Upper lobe of left lung (tissue), 6 donors: ENCODE measurements at regions not wholly inside any gene's neighbourhood (a gene's known extent, or its start where the extent isn't known, plus 50 kb on each side); places are given as distances from the start of the nearest gene placed in this dataset.

Experiments used
- ATAC-seq, 2 donors: fragments of 200-7000 bp; cut with Tn5 transposase; one replicate each; pipeline ENCODE4 v1.9.1; 2022; ENCODE audit warnings: mild to moderate bottlenecking in 2 of 2, moderate library complexity in 2 of 2; ENCODE audit not compliant: low FRiP score in 2 of 2
- DNase-seq, 2 donors: peaks; one replicate each; pipeline ENCODE4 v3.0.0-alpha.2; 2019 to 2020
- H3K27ac ChIP-seq, 4 donors: fragments of 200-600 bp; sonication (generic); one replicate each; pipeline ENCODE4 v1.5.1; 2016 to 2019
- H3K27me3 ChIP-seq, 4 donors: fragments of 200-600 bp; sonication (generic); one replicate each; pipeline ENCODE4 v1.5.1; 2017 to 2019
- H3K36me3 ChIP-seq, 4 donors: fragments of 200-600 bp; sonication (generic); one replicate each; pipeline ENCODE4 v1.5.1; 2016 to 2019
- H3K4me1 ChIP-seq, 4 donors: fragments of 200-600 bp; sonication (generic); one replicate each; pipeline ENCODE4 v1.5.1; 2018 to 2019
- H3K4me3 ChIP-seq, 4 donors: fragments of 200-600 bp; sonication (generic); one replicate each; pipeline ENCODE4 v1.5.1; 2017 to 2019; ENCODE audit warnings: mild to moderate bottlenecking in 2 of 4, moderate library complexity in 1 of 4
- H3K9me3 ChIP-seq, 4 donors: fragments of 200-600 bp; sonication (generic); one replicate each; pipeline ENCODE4 v1.5.1; 2018 to 2019
- CTCF ChIP-seq, 6 experiments: fragments of 450-650 bp in 4 of 6; fragments of 200-600 bp in 2 of 6; sonication (generic) in 2 of 6; IDR thresholded peaks; one replicate each; pipeline ENCODE4 v1.5.1; 2016 to 2019; ENCODE audit warnings: antibody characterized with exemption in 6 of 6
- EP300 ChIP-seq, 4 donors: sonication (generic); formaldehyde crosslinking; IDR thresholded peaks; one replicate each; pipeline ENCODE4 v1.5.1; 2017; ENCODE audit warnings: antibody characterized with exemption in 4 of 4, control low read depth in 2 of 4
- POLR2A ChIP-seq, 4 donors: fragments of 450-650 bp; IDR thresholded peaks; one replicate each; pipeline ENCODE4 v1.5.1; 2016 to 2017; ENCODE audit warnings: antibody characterized with exemption in 4 of 4, mild to moderate bottlenecking in 2 of 4
- POLR2AphosphoS5 ChIP-seq, 2 donors: sonication (generic); formaldehyde crosslinking; IDR thresholded peaks; one replicate each; pipeline ENCODE4 v1.5.1; 2017; ENCODE audit warnings: antibody characterized with exemption in 2 of 2
- WGBS, 2 donors: methylation state at CpG; one replicate each; pipeline ENCODE4 v1.1.5; 2017 to 2018; 5-methylcytosine and 5-hydroxymethylcytosine counted together
- donor health status: DM: no; HTN: no; CAD: no; lungs with moderate emphysema.
- donor health status: DM: no; HTN: yes; CAD: no; lungs with severe emphysema.

DNA sequence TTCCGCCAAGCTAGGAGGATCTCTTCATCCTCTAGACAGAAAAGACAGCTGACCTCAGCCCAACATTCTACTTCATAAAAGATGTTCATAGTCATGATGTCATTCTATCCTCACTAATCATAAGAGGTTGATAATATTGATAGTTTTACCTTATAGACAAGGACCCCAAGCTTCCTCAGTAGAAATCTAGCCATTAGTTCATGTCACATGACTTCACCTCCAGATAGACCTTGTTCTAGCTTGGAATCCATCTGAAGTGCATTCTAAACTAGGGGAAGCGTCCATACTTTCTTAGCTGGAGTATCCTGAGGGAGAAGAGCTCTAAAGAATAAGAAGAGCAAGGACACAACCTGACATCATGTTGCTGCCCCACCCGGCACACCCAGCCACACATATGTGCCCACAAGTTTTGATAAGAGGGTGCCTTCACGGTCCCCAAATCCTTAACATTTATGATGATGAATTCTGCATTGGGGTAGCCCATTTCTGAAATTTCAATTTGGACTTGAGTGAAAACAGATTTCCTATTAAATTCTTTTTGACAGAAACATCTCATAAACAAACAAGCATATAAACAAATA is 292.5 kb upstream of the STXBP5 start:
- no peak overlapping the region for H3K4me3 ChIP-seq
- ATAC-seq = no peak
- H3K27me3 ChIP-seq = no peaks in the 10 kb centered on the region
- TF ChIP-seq CTCF (IDR thresholded peaks at IDR 0.05) = no peak
- no peak for TF ChIP-seq POLR2A (IDR thresholded peaks at IDR 0.05)
- TF ChIP-seq POLR2AphosphoS5 (IDR thresholded peaks at IDR 0.05) = no peak
- H3K36me3 ChIP-seq = no peaks in the 10 kb centered on the region
- WGBS, 2 donors = 89 to 94% methylated on average over 4 of the region's 4 CpGs
- H3K27ac ChIP-seq = no peak overlapping the region
- no peaks in the 10 kb centered on the region for H3K9me3 ChIP-seq
- H3K4me1 ChIP-seq = peaks cover 3 to 17% (median 8%) of the 10 kb centered on the region in 4 donors
- no peak for DNase-seq

DNA sequence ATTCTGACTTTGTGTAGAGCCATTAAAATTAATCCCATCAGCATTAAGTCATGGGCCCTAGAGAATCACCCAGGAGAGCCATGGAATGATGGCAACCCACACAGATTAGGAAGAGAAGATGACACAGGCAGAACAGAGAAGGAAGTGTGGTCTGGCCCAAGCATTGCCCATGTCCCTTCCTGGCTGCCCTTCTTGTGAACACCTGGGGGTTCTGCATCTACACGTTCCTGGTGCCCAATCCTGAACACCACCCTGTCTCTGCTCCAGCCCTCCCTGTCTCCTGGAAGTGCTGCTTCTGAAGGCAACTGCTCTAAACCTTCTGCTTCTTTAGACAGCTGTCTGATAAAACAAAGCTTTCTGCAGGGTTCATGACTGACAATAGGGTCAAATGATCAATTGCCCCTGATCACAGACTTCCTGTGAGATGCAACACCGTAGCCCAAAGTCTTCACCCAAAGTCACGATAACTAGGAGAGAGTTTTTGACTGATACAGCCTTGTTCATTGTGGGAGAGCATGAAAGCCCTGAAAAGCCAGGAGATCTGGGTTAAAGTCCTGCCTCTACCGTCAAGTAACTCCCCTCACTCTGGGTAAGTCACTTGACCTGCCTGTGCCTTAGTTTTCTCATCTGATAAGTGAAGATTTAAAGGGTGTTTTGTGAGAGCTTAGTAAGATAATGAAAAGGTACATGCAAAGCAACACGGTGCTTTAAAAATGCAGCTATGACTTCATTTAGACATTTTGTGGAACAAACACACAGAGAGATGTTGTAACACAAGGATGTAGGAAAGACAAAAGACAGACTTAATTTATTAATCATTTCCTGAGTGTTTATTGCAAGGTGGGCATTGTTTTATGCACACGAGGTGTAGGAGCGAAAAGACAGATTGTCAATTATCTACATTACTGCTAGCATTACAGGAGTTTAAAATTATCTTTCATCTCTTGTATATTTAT is 291.2 kb upstream of the STXBP5 start:
- no peaks in the 10 kb centered on the region for H3K27me3 ChIP-seq
- no peaks in the 10 kb centered on the region for H3K9me3 ChIP-seq
- no peaks in the 10 kb centered on the region for H3K36me3 ChIP-seq
- DNase-seq (no peak), ATAC-seq (peak in 1 of 2 donors; percentile 11)
- TF ChIP-seq POLR2A (IDR thresholded peaks at IDR 0.05) (no peak), CTCF (IDR thresholded peaks at IDR 0.05) (no peak), EP300 (IDR thresholded peaks at IDR 0.05) (no peak), POLR2AphosphoS5 (IDR thresholded peaks at IDR 0.05) (no peak)
- 64 to 69% methylated on average over 7 of the region's 7 CpGs for WGBS, 2 donors
- no peak overlapping the region for H3K4me3 ChIP-seq
- peaks cover 3 to 17% (median 8%) of the 10 kb centered on the region in 4 donors for H3K4me1 ChIP-seq
- no peak overlapping the region for H3K27ac ChIP-seq

DNA sequence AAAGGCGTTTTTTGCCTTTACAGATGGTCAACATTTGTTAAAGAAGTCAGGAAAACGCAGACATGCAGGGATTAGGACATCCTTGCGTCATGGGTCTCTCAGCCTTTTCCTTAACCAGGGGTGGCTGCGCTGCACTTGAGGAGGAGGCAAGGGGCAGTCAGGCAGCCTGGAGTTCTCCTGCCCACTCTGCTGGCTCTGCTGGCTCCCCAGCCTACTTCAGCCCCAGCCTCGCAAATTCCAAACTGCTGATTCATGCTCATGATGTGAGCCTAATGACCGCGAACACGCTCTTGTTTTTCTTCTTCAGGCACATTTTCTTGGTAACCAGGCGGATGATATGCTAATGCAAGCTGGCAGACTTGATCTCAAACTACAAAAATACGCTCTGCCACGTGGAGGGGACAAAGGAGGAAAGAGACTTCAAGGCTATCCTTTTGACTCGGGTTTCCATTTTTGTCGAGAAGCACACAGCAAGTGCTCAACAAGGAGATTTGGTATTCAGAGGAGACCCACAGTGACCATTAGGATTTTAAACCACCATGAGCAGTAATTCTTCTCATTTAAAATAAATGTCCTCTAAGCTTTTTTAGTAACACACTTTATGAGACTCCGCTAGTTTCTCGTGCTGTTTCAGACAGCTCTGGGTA is 290.3 kb upstream of the STXBP5 start:
- peaks cover 3 to 17% (median 8%) of the 10 kb centered on the region in 4 donors for H3K4me1 ChIP-seq
- TF ChIP-seq CTCF (IDR thresholded peaks at IDR 0.05) = peak in 1 of 6 experiments; percentile 10
- peak in 1 of 2 donors; percentile 61 for TF ChIP-seq POLR2AphosphoS5 (IDR thresholded peaks at IDR 0.05)
- peak in 1 of 4 donors; percentile 5 for TF ChIP-seq EP300 (IDR thresholded peaks at IDR 0.05)
- no peak for TF ChIP-seq POLR2A (IDR thresholded peaks at IDR 0.05)
- peak overlapping the region; percentile 56 to 69 (median 64) for H3K27ac ChIP-seq
- ATAC-seq (peak; percentile 92 to 94), DNase-seq (peak; percentile 9 to 87)
- peak overlapping the region in 3 of 4 donors; percentile 4 to 28 (median 7) for H3K4me3 ChIP-seq
- H3K27me3 ChIP-seq = no peaks in the 10 kb centered on the region
- H3K9me3 ChIP-seq = no peaks in the 10 kb centered on the region
- no peaks in the 10 kb centered on the region for H3K36me3 ChIP-seq
- WGBS, 2 donors = 30 to 34% methylated on average over 15 of the region's 15 CpGs

GRCh38 chr6:146914489-146915483 is 289.4 kb upstream of the STXBP5 start:
- no peaks in the 10 kb centered on the region for H3K36me3 ChIP-seq
- DNase-seq (peak in 1 of 2 donors; percentile 47), ATAC-seq (peak; percentile 50 to 81)
- peaks cover 3 to 17% (median 8%) of the 10 kb centered on the region in 4 donors for H3K4me1 ChIP-seq
- H3K27me3 ChIP-seq = no peaks in the 10 kb centered on the region
- H3K9me3 ChIP-seq = no peaks in the 10 kb centered on the region
- H3K27ac ChIP-seq = peak overlapping the region; percentile 56 to 69 (median 64)
- TF ChIP-seq EP300 (IDR thresholded peaks at IDR 0.05) (peak in 1 of 4 donors; percentile 23), POLR2A (IDR thresholded peaks at IDR 0.05) (no peak), CTCF (IDR thresholded peaks at IDR 0.05) (no peak), POLR2AphosphoS5 (IDR thresholded peaks at IDR 0.05) (peak in 1 of 2 donors; percentile 34)
- WGBS, 2 donors = 61 to 66% methylated on average over 8 of the region's 8 CpGs
- peak overlapping the region in 2 of 4 donors; percentile 4 to 28 for H3K4me3 ChIP-seq
